H1 (cell line): ENCODE measurements at regions not wholly inside any gene's neighbourhood (a gene's known extent, or its start where the extent isn't known, plus 50 kb on each side); places are given as distances from the start of the nearest gene placed in this dataset.

ENCODE experiments used
- CTCF ChIA-PET: fragments of 300-600 bp; sonication (Branson Sonifier 250); formaldehyde crosslinking; loops from one replicate; lab custom pipeline; 2021; ENCODE audit not compliant: partially characterized antibody; lab: Charles Lee
- POLR2A ChIA-PET: fragments of 300-600 bp; sonication (Branson Sonifier 250); formaldehyde crosslinking; loops from one replicate; lab custom pipeline; 2021; ENCODE audit warnings: inconsistent platforms; ENCODE audit not compliant: partially characterized antibody; lab: Charles Lee
- DNase-seq, 2 experiments: peaks; one replicate each; pipeline versions ENCODE4 v3.0.0 to v3.0.0-alpha.2; 2010 to 2022; ENCODE audit warnings: low spot score in 2 of 2, low read depth in 1 of 2, mixed read lengths in 1 of 2
- FAIRE-seq: peaks from 2 replicates; lab custom pipeline; 2011; peaks lifted over from hg19 to GRCh38; lab: Jason Lieb, UNC
- H2AFZ ChIP-seq: 2 replicates; pipeline ENCODE4 v1.8.1; 2012; ENCODE audit warnings: low read length, inconsistent platforms
- H2AK5ac ChIP-seq: 2 replicates; pipeline ENCODE4 v1.6.1; 2013; ENCODE audit warnings: low read depth, low read length
- H2BK120ac ChIP-seq: replicated peaks from 2 replicates; pipeline ENCODE3; 2013; ENCODE audit warnings: low read depth, low read length, inconsistent platforms
- H2BK12ac ChIP-seq: 2 replicates; pipeline ENCODE4 v1.6.1; 2013; ENCODE audit warnings: low read depth, low read length
- H2BK15ac ChIP-seq: 2 replicates; pipeline ENCODE4 v1.6.1; 2013; ENCODE audit warnings: low read length
- H2BK20ac ChIP-seq: 2 replicates; pipeline ENCODE4 v1.6.1; 2013; ENCODE audit warnings: low read length
- H2BK5ac ChIP-seq: 2 replicates; pipeline ENCODE4 v1.6.1; 2013; ENCODE audit warnings: low read depth, low read length
- H3K14ac ChIP-seq: 2 replicates; pipeline ENCODE4 v1.6.1; 2013; ENCODE audit warnings: inconsistent platforms; ENCODE audit not compliant: insufficient read length
- H3K18ac ChIP-seq: 2 replicates; pipeline ENCODE4 v1.6.1; 2013; ENCODE audit warnings: low read length; ENCODE audit errors: extremely low read depth
- H3K23ac ChIP-seq: 2 replicates; pipeline ENCODE4 v1.6.1; 2013; ENCODE audit warnings: inconsistent platforms; ENCODE audit not compliant: insufficient read length
- H3K23me2 ChIP-seq: 2 replicates; pipeline ENCODE4 v1.6.1; 2013; ENCODE audit warnings: low read depth, low read length
- H3K27ac ChIP-seq: 2 replicates; pipeline ENCODE4 v1.6.1; 2011; ENCODE audit warnings: low read depth, low read length, inconsistent platforms
- H3K27me3 ChIP-seq, 4 experiments: replicated peaks in 1 of 4; 1 replicate in 1 of 4; 2 replicates in 3 of 4; pipeline versions ENCODE4 v1.6.1 to v1.8.1; 2011 to 2013; ENCODE audit warnings: low read length in 3 of 4, mild to moderate bottlenecking in 3 of 4, inconsistent platforms in 2 of 4, mixed read lengths in 2 of 4, moderate library complexity in 1 of 4; ENCODE audit not compliant: control insufficient read depth in 3 of 4, insufficient read depth in 3 of 4; ENCODE audit errors: extremely low read depth in 1 of 4
- H3K36me3 ChIP-seq, 4 experiments: 2 replicates each; pipeline versions ENCODE4 v1.6.1 to v1.8.1; 2011 to 2013; ENCODE audit warnings: mild to moderate bottlenecking in 4 of 4, low read length in 3 of 4, moderate library complexity in 2 of 4, control low read depth in 1 of 4, inconsistent platforms in 1 of 4; ENCODE audit not compliant: insufficient read depth in 4 of 4, control insufficient read depth in 2 of 4
- H3K4ac ChIP-seq: replicated peaks from 2 replicates; pipeline ENCODE3; 2013; ENCODE audit warnings: low read length, low read depth, mixed read lengths, inconsistent platforms; ENCODE audit not compliant: insufficient read length
- H3K4me1 ChIP-seq, 4 experiments: replicated peaks in 1 of 4; 1 replicate in 1 of 4; 2 replicates in 3 of 4; pipeline versions ENCODE4 v1.6.1 to v1.8.1; 2011 to 2013; ENCODE audit warnings: low read length in 3 of 4, inconsistent platforms in 2 of 4, mixed read lengths in 1 of 4; ENCODE audit not compliant: insufficient read depth in 4 of 4, control insufficient read depth in 3 of 4
- H3K4me2 ChIP-seq, 2 experiments: 2 replicates each; pipeline versions ENCODE4 v1.6.1 to v1.8.1; 2011 to 2013; ENCODE audit warnings: low read depth in 2 of 2, low read length in 2 of 2, control low read depth in 1 of 2, inconsistent platforms in 1 of 2, mild to moderate bottlenecking in 1 of 2; ENCODE audit not compliant: insufficient read depth in 1 of 2
- H3K4me3 ChIP-seq, 4 experiments: fragments of 200-600, 300-600 bp in 1 of 4; sonication (generic), shearing (Covaris generic), sonication (Bioruptor Twin) in 1 of 4; 2 replicates each; pipeline versions ENCODE4 v1.5.1 to v1.8.1; 2011 to 2016; ENCODE audit warnings: low read length in 4 of 4, low read depth in 3 of 4, control low read depth in 2 of 4, inconsistent platforms in 2 of 4, mild to moderate bottlenecking in 2 of 4, mixed read lengths in 1 of 4, moderate library complexity in 1 of 4; ENCODE audit not compliant: insufficient read depth in 2 of 4; ENCODE audit errors: extremely low read depth in 1 of 4
- H3K56ac ChIP-seq: replicated peaks from 2 replicates; pipeline ENCODE3; 2013; ENCODE audit warnings: low read depth, mild to moderate bottlenecking, mixed read lengths, low read length, inconsistent platforms; ENCODE audit not compliant: insufficient read length
- H3K79me1 ChIP-seq: 2 replicates; pipeline ENCODE4 v1.6.1; 2013; ENCODE audit warnings: low read depth, low read length, control low read depth
- H3K79me2 ChIP-seq, 2 experiments: 2 replicates each; pipeline versions ENCODE4 v1.6.1 to v1.8.1; 2012 to 2013; ENCODE audit warnings: low read length in 2 of 2, mild to moderate bottlenecking in 2 of 2, inconsistent platforms in 1 of 2; ENCODE audit not compliant: insufficient read depth in 2 of 2, control insufficient read depth in 1 of 2
- H3K9ac ChIP-seq, 4 experiments: replicated peaks in 1 of 4; 1 replicate in 1 of 4; 2 replicates in 3 of 4; pipeline versions ENCODE4 v1.6.1 to v1.8.1; 2011 to 2013; ENCODE audit warnings: low read depth in 3 of 4, low read length in 3 of 4, control low read depth in 2 of 4, mild to moderate bottlenecking in 2 of 4, moderate library complexity in 2 of 4, inconsistent platforms in 1 of 4; ENCODE audit errors: extremely low read depth in 1 of 4
- H3K9me3 ChIP-seq, 2 experiments: 2 replicates each; pipeline versions ENCODE4 v1.6.1 to v1.8.1; 2012 to 2013; ENCODE audit warnings: mild to moderate bottlenecking in 2 of 2, moderate library complexity in 2 of 2, control low read depth in 1 of 2, inconsistent platforms in 1 of 2, low read depth in 1 of 2, low read length in 1 of 2, mixed read lengths in 1 of 2; ENCODE audit not compliant: insufficient read depth in 2 of 2
- H4K20me1 ChIP-seq, 2 experiments: replicated peaks in 1 of 2; 2 replicates each; pipeline versions ENCODE3 to v1.8.1; 2011 to 2013; ENCODE audit warnings: inconsistent platforms in 2 of 2, low read length in 2 of 2, mild to moderate bottlenecking in 1 of 2; ENCODE audit not compliant: insufficient read depth in 2 of 2, control insufficient read depth in 1 of 2
- H4K5ac ChIP-seq: 2 replicates; pipeline ENCODE4 v1.6.1; 2013; ENCODE audit warnings: low read length, low read depth, mixed read lengths, inconsistent platforms; ENCODE audit not compliant: insufficient read length
- H4K8ac ChIP-seq: 2 replicates; pipeline ENCODE4 v1.8.0; 2013; ENCODE audit warnings: mild to moderate bottlenecking, moderate library complexity, low read length, inconsistent platforms; ENCODE audit not compliant: insufficient read depth; ENCODE audit errors: extremely low read depth
- H4K91ac ChIP-seq: replicated peaks from 2 replicates; pipeline ENCODE3; 2013; ENCODE audit warnings: low read length, mixed read lengths, inconsistent platforms; ENCODE audit not compliant: insufficient read length
- ASH2L ChIP-seq: fragments of 200-600, 300-600 bp; sonication (generic); IDR thresholded peaks from one replicate; pipeline ENCODE4 v1.7.1; 2017; ENCODE audit warnings: low read length
- BRCA1 ChIP-seq: IDR thresholded peaks from 2 replicates; pipeline ENCODE4 v1.6.1; 2012; ENCODE audit warnings: low read depth, low read length, improper control_type of control experiment
- CEBPB ChIP-seq: IDR thresholded peaks from 2 replicates; pipeline ENCODE4 v1.6.1; 2012; ENCODE audit warnings: low read depth, low read length
- CHD1 ChIP-seq: IDR thresholded peaks from 2 replicates; pipeline ENCODE4 v1.6.1; 2012; ENCODE audit warnings: low read depth, low read length, improper control_type of control experiment
- CHD2 ChIP-seq: IDR thresholded peaks from 2 replicates; pipeline ENCODE4 v1.6.1; 2012; ENCODE audit warnings: low read length, improper control_type of control experiment
- EP300 ChIP-seq, 2 experiments: IDR thresholded peaks; 1 replicate in 1 of 2; 2 replicates in 1 of 2; pipeline ENCODE4 v1.6.1; 2011 to 2012; ENCODE audit warnings: low read depth in 2 of 2, low read length in 2 of 2, mild to moderate bottlenecking in 2 of 2, borderline replicate concordance in 1 of 2, inconsistent platforms in 1 of 2, moderate library complexity in 1 of 2
- GABPA ChIP-seq: IDR thresholded peaks from 2 replicates; pipeline ENCODE4 v1.6.1; 2011; ENCODE audit warnings: mild to moderate bottlenecking, low read length, moderate library complexity, borderline replicate concordance; ENCODE audit not compliant: insufficient read depth
- GTF2F1 ChIP-seq: IDR thresholded peaks from 2 replicates; pipeline ENCODE4 v1.6.1; 2012; ENCODE audit warnings: low read depth, low read length, improper control_type of control experiment, borderline replicate concordance
- RFX5 ChIP-seq: IDR thresholded peaks from 2 replicates; pipeline ENCODE4 v1.6.1; 2011; ENCODE audit warnings: low read depth, low read length, improper control_type of control experiment, borderline replicate concordance
- SIX5 ChIP-seq: IDR thresholded peaks from 2 replicates; pipeline ENCODE4 v1.6.1; 2011; ENCODE audit warnings: mild to moderate bottlenecking, low read depth, low read length
- SUZ12 ChIP-seq: fragments of 200-600 bp; sonication (generic); IDR thresholded peaks from 2 replicates; pipeline ENCODE4 v1.6.1; 2012; ENCODE audit warnings: mild to moderate bottlenecking, inconsistent platforms, low read length, moderate library complexity, mixed read lengths
- TBP ChIP-seq: IDR thresholded peaks from 2 replicates; pipeline ENCODE4 v1.6.1; 2011; ENCODE audit warnings: low read depth, low read length, improper control_type of control experiment
- TCF12 ChIP-seq: IDR thresholded peaks from 2 replicates; pipeline ENCODE4 v1.6.1; 2011; ENCODE audit warnings: low read depth, mild to moderate bottlenecking, low read length
- YY1 ChIP-seq: IDR thresholded peaks from 2 replicates; pipeline ENCODE4 v1.6.1; 2011; ENCODE audit warnings: low read depth, mild to moderate bottlenecking, low read length
- WGBS, 2 experiments: shearing (Covaris generic) in 1 of 2; methylation state at CpG; one replicate each; pipeline versions ENCODE4 v1.1.6 to v1.1.7; 2013 to 2015; ENCODE audit warnings: low lambda C conversion rate in 2 of 2, mixed read lengths in 2 of 2, inconsistent platforms in 1 of 2, low coverage in 1 of 2, missing lambda C conversion rate in 1 of 2; ENCODE audit not compliant: insufficient replicate concordance in 2 of 2, insufficient coverage in 1 of 2, insufficient read length in 1 of 2; ENCODE audit errors: extremely low coverage in 1 of 2, missing lambda C conversion rate in 1 of 2; 5-methylcytosine and 5-hydroxymethylcytosine counted together
- TF ChIP-seq, protein P1 (sequence below): IDR thresholded peaks from 2 replicates; pipeline ENCODE4 v1.6.1; 2012; ENCODE audit warnings: inconsistent platforms

DNA sequence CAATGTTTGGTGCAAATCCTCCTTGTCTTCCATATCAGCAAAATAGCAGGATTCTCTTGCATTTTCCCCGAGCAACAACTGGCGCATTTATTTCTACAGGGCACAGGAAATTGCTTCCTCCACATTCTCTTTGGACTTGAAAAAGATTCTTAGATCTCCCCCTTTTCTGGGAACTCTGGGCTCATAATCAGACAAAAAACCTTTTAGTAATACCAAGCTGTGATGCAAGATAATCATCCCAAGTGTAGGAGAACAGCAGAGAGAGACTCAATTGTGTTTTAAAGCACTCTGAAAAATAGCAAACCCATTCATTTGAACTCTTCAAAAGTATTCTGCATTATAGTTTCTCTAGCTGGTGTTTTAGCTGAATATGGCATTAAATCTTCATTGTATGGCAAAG is 419.6 kb upstream of the NPVF start:
- Histone ChIP-seq H3K56ac (no peak overlapping the region), H2BK5ac (no peak overlapping the region), H3K23me2 (no peaks in the 10 kb centered on the region; the same call in 1 of the 2 replicates), H3K9ac (no peak overlapping the region), H4K91ac (no peak overlapping the region), H2BK20ac (no peak overlapping the region), H2BK12ac (no peak overlapping the region), H3K79me1 (no peaks in the 10 kb centered on the region), H3K79me2 (no peaks in the 10 kb centered on the region), H3K4ac (no peak overlapping the region), H2AK5ac (no peak overlapping the region), H4K8ac (no peak overlapping the region), H2BK120ac (no peak overlapping the region), H3K14ac (no peak overlapping the region), H3K4me3 (no peak overlapping the region), H4K5ac (no peak overlapping the region), H2BK15ac (no peak overlapping the region), H3K4me1 (no peaks in the 10 kb centered on the region), H2AFZ (no peak overlapping the region), H3K9me3 (no peaks in the 10 kb centered on the region), H3K23ac (no peak overlapping the region), H3K4me2 (no peak overlapping the region), H3K36me3 (no peaks in the 10 kb centered on the region), H3K27ac (no peak overlapping the region), H3K27me3 (no peaks in the 10 kb centered on the region), H3K18ac (no peak overlapping the region), H4K20me1 (no peaks in the 10 kb centered on the region)
- FAIRE-seq = no peak
- TF ChIP-seq SUZ12 (no peak), GABPA (no peak), EP300 (IDR thresholded peaks at IDR 0.05; ENCODE audit: borderline replicate concordance in 1 of 2, low read depth in 2 of 2, low read length in 2 of 2) (no peak), ASH2L (no peak), GTF2F1 (no peak), YY1 (no peak), SIX5 (no peak), CHD2 (no peak), RFX5 (no peak), BRCA1 (no peak), TCF12 (no peak), CHD1 (no peak), TBP (no peak), CEBPB (no peak)
- TF ChIP-seq, protein P1, sequence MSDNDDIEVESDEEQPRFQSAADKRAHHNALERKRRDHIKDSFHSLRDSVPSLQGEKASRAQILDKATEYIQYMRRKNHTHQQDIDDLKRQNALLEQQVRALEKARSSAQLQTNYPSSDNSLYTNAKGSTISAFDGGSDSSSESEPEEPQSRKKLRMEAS = no peak
- ChIA-PET CTCF (no interaction called here), POLR2A (no interaction called here)
- no peak for DNase-seq
- WGBS, 2 experiments = 48% methylated on average over 2 of the region's 2 CpGs; no CpG with 5 or more reads in 1 of the 2 experiments
